NCI-H2081 (cell line): ENCODE measurements at regions not wholly inside any gene's neighbourhood (a gene's known extent, or its start where the extent isn't known, plus 50 kb on each side); places are given as distances from the start of the nearest gene placed in this dataset.
"Not testable (repeated sequence)": the region's sequence is repeated elsewhere in the genome, so short reads cannot be mapped to it uniquely, and the experiment has no call there.

Experiments used
- DNase-seq, 2 experiments: peaks; one replicate each; lab custom pipeline; 2025; lab: John Stamatoyannopoulos, UW

GRCh38 chr21:16117331-16117730 lies 387.5 kb downstream of the USP25 start:
- no peak for DNase-seq

- no peak for DNase-seq
These were observed 388.2 kb downstream of the USP25 start for GRCh38 chr21:16117851-16118590.

- no peak for DNase-seq
These were observed 394.8 kb downstream of the USP25 start for GRCh38 chr21:16124378-16125138.

DNA sequence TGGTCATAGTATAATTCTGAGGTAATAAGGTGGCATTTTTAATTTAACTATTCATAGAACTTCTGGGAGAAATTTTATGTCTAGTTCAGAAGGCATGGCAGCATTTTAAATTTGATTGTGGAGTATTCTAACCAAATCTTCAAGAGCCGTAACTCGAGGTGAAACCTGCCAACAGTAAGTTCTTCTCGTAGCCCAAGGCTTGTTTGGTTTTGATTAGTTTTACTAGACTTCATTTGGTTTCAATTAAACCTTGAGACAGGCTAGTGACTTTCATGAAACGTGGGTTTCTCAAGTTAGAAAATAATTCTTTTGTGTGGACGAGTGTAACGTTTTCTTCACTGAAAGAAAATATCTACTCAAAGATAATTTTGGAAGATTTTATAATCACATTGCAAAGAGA lies 395.5 kb downstream of the USP25 start:
- DNase-seq = no peak

- not testable (repeated sequence) for DNase-seq
These were observed 402.7 kb downstream of the USP25 start for GRCh38 chr21:16132453-16132852.

DNA sequence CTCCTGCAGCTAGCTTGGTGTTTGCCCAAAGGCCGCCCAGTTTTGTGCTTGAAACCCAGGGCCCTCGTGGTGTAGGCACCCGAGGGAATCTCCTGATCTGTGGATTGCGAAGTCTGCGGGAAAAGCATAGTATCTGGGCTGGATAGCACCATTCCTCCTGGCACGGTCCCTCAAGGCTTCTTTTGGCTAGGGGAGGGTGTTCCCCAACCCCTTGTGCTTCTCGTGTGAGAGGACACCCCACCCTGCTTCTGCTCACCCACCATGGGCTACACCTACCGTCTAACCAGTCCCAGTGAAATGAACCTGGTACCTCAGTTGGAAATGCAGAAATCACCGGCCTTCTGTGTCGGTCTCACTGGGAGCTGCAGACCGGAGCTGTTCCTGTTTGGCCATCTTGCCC lies 403.5 kb downstream of the USP25 start:
- DNase-seq = no peak

DNA sequence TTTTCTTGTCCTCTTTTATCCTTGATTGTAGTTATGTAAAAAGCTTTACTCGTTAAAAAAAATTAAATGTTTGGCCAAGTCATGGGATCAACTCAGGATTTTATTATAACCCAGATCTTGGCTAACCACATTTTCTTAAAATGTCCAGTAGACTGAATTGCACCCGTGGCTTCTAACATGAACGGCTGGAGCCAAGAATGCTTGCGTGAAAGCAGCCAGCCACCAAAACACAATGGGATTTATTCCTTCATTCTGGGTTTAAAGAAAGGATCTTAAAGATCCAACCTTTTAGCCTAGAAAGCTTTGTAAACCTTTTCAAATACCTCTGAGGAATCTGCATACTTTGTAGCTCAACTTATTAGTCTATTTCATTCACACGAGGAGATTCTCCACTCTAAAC lies 404.4 kb downstream of the USP25 start:
- DNase-seq = no peak

DNA sequence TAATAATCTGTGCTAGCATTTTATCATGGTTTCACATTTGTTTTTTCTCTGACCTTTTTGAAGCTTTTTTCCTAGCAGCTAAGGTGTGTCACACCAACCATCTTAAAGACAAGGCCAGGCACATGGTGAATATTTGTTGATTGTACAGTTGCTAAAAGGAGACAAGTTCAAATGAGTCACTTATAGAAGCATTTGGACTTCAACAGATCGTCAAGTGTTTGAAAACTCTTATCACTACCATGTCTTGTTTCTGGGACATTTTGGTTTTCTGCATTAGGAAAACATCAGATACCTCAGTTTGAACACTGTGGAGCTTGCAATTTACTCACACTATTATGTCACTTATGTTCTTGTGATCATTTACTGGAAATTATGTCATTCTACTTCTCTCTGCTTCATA lies 407.3 kb downstream of the USP25 start:
- no peak for DNase-seq

GRCh38 chr21:16145052-16145451 lies 415.3 kb downstream of the USP25 start:
- no peak for DNase-seq

DNA sequence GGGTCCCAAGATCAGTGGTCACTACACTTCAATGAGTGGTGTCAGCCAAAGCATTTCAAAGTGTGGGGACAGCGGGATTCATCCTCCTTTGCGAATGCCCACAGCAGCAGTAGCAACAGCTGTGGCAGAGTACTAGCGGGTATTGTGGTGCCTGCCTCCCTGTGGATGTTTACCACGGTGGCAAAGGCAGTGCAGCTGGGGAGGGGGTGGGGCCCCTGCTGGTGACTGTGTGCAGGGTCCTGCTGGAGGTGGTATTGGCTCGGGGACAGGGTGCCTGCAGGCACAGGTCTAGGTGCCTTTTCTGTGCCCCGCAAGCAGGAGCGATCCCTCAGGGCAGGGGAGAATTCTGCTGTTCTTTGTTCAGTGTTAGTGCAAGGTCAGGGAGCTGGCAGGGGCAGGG lies 415.7 kb downstream of the USP25 start:
- DNase-seq = no peak

DNA sequence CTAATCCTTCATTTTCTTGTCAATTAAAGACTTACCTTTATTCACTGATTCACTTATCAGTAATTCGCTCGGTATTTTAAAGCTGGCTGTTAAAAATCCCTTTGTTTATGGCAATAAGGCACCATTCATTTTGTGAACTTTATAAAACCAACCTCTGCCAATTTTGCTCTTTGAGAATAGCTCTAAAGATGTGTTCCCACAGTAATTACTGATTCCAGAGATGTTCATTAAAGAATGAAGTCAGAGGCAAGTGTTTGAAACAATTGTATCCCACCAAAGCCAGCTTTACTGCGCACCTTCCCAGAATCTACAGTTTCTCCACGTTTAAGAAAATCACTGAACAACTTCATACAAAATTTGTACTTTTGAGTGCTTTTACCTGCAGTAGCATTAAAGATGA lies 424.5 kb downstream of the USP25 start:
- no peak for DNase-seq

DNA sequence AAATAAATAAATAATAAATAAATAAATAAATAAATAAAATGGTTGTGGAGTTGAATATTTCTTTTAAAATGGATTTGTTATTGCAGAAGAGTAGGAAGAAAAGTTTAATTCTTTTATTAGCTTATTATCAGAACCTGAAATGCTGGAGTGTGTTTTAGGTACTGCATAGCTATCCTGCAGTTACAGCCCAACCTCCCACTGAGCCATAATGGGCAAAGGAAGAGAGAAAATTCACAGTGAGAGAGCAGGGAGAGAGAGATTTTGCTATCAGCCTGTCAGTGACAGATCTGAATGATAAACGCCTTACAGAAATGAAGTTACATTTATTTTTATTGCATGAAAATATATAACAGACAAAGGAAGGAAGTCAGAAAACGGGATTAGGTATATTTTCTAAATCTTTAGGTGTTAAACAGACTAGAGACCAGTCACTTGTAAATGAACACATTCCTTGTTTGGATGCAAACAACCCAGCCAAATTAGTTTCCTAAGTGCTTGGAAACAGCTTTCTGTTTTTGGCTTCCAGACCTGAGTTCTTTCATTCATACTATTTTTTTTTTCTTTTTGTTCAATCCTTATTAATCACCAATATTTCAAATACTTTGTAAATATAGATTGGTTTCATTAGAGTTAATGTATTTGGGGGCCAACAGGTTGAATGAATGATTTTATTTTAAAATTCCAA lies 425.3 kb downstream of the USP25 start:
- no peak for DNase-seq

GRCh38 chr21:16156841-16157489 lies 427.2 kb downstream of the USP25 start:
- no peak for DNase-seq

DNA sequence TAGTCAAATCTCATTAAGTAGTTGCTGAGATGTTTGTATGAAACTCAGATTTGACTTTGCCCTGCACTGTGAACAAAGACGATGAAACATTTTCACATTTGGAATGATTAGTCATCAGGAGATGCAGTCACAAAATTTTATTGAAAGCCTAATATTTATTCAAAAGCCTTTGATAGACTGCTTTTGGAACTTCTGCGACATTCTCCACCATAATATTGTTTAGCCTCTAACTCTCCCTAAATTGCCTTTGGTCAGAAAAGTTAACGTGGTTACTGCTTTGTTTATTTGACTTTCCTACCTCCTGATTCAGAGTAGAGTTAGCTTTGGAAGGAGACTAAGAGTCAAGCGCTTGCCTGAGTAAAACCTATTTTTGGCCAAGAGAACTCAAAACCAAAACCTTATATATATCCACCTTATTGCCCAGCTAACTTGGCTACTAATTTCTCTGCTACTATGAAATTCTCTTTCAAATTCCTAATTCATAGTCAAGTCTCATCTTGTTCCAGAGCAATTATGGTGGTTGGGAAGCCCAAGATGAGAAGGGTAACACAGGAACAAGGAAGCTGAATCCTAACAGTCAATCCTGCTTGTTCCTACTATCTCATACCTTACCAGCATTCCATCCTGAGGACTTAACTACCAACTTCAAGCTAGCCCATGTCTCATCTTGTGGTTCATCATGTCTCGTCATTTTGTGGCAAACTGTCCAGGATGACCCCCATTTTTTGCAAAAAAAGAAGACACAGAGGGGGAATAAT lies 429.6 kb downstream of the USP25 start:
- DNase-seq = no peak

DNA sequence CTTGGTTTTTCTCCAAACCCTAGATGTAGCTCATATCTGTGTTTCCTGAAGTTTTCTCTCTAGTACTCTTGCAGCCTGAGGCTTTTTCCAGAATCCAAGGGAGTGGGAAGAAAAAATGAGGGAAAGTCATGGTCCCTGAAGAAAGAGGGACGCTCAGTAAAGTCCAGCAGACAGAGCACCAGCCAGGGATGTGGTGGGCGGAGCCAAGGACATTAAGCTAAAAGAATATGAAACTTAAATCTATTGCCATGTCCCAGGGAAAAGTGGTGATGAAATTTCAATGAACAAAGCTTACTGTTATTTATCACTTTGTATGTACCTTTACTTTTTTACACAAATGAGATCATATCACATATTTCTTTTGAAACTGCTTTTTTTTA lies 430.2 kb downstream of the USP25 start:
- no peak for DNase-seq

GRCh38 chr21:16162953-16163352 lies 433.2 kb downstream of the USP25 start:
- DNase-seq = no peak

DNA sequence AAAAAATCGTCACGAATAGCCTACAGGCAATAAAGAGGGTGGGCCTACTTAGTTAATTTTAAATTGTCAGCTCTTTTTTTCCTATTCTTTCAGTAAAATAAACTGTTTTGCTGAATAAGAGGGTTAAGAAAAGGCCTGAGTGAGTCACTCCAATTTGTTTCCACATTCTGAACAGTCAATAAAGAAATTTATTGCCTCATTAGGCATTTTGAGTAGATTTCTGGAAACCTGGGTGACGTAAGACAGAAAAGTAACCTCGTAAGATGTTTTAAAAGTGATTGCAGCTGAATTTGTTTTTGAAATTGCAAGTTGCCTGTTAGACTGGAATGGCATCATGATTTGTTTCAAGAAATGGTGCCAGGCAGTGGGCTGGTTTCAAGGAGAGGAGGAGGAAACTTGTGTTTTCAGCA lies 439.3 kb downstream of the USP25 start:
- no peak for DNase-seq

DNA sequence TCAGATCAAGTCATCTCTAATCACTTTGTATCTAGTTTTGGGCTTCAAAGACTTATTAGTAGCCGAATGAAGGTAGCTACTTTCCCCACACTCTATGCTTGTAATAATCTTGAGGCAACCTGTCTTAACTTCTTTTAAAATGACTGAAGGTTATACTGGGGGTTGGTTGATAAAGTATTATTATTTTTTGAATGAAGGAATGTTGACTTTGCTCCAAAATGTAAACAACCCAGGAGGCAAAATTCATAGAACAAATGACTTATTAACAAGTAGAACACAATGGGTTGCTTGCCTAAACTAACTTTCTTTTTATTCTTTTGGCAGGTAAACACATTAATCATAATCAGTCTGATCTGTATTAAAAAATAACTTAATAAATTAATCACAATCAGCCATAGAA lies 440.0 kb downstream of the USP25 start:
- no peak for DNase-seq

DNA sequence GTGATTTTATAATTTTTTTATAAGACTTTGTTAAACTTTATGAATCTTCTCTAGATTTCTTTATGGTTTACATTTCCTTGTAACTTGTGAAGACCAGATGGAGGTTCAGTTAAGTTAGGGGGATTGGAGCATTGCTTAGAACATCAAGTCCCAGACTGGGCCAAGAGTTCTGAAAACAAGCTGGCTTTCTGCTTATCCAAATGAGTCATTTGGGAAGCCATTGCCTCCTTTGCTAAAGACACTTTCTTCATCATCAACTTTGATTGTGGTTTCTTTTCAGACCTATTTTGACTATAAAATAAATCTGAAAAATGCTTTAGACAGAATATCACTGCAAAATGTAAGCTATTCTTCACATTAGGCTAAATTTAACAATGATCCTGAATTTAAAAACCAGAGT lies 446.8 kb downstream of the USP25 start:
- no peak for DNase-seq

DNA sequence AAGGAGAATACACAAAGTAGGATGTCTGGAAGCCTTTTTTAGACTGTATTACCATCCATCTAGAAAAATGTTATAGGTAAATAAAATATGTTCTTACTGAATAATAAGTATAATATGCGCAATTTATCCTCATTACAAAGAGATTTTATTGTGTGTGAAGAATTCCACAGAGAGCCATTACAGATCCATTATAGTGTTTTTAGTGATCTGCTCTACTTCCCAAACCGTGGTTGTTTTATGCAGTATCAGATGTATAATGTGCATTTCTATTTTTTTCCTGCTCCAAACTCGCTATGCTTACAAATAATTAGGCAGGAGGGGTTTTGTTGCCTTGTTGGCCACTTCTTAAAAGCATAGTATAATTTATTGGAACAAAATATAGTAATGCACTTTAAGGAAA lies 447.8 kb downstream of the USP25 start:
- no peak for DNase-seq

DNA sequence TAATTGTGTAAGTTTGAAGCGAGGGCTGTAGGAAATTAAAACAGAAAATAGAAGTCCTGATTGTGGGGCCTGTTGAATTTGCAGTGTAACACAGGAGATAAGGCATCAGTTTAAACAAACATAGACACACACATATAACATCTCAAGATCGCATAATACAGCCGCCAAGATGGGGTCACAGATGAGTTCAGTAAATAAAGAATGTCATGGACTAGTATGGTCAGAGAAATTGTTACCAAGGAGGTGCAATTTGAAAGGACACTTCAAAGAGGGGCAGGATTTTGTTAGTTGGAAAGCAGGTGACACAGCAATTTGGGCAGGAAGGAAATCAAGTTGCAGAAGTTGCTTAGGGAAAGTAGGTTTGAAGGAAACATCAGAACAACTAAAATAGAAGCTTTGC lies 450.0 kb downstream of the USP25 start:
- no peak for DNase-seq

GRCh38 chr21:16180614-16181013 lies 450.8 kb downstream of the USP25 start:
- no peak for DNase-seq
